ENCODE measurements at regions not wholly inside any gene's neighbourhood (a gene's known extent, or its start where the extent isn't known, plus 50 kb on each side); places are given as distances from the start of the nearest gene placed in this dataset.

GRCh38 chr4:20353646-20354045 is 101.9 kb downstream of the SLIT2 start:
- Histone ChIP-seq H3K36me3 (ENCODE audit: insufficient read depth) (no peaks in the 10 kb centered on the region), H2AFZ (ENCODE audit: low read depth) (no peak overlapping the region), H3K9ac (no peak overlapping the region), H3K27ac (no peak overlapping the region), H3K4me3 (IDR thresholded peaks at IDR 0.05; ENCODE audit: insufficient read depth, low read depth, low read length) (no peak overlapping the region), H3K79me2 (ENCODE audit: insufficient read depth, low read depth) (no peaks in the 10 kb centered on the region), H4K20me1 (ENCODE audit: insufficient read depth) (no peaks in the 10 kb centered on the region), H3K4me2 (peak overlapping the region; percentile 37; the same call in 1 of the 2 replicates), H3K4me1 (ENCODE audit: low read depth, poor library complexity, severe bottlenecking) (peaks cover 24% of the 10 kb centered on the region), H3K27me3 (ENCODE audit: insufficient read depth, low read depth) (no peaks in the 10 kb centered on the region)
- TF ChIP-seq, protein P1, sequence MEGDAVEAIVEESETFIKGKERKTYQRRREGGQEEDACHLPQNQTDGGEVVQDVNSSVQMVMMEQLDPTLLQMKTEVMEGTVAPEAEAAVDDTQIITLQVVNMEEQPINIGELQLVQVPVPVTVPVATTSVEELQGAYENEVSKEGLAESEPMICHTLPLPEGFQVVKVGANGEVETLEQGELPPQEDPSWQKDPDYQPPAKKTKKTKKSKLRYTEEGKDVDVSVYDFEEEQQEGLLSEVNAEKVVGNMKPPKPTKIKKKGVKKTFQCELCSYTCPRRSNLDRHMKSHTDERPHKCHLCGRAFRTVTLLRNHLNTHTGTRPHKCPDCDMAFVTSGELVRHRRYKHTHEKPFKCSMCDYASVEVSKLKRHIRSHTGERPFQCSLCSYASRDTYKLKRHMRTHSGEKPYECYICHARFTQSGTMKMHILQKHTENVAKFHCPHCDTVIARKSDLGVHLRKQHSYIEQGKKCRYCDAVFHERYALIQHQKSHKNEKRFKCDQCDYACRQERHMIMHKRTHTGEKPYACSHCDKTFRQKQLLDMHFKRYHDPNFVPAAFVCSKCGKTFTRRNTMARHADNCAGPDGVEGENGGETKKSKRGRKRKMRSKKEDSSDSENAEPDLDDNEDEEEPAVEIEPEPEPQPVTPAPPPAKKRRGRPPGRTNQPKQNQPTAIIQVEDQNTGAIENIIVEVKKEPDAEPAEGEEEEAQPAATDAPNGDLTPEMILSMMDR (conservative IDR thresholded peaks at IDR 0.05; ENCODE audit: low read depth, low read length): no peak

- peak overlapping the region; percentile 37 for H3K4me2 ChIP-seq
- no peaks in the 10 kb centered on the region for H3K79me2 ChIP-seq (ENCODE audit: insufficient read depth, low read depth)
- TF ChIP-seq, protein P1 (conservative IDR thresholded peaks at IDR 0.05; ENCODE audit: low read depth, low read length): no peak
Measured at GRCh38 chr4:20354120-20354519, 102.4 kb downstream of the SLIT2 start.

GRCh38 chr4:20356565-20356964 is 104.9 kb downstream of the SLIT2 start:
- Histone ChIP-seq H3K79me2 (ENCODE audit: insufficient read depth, low read depth) (no peaks in the 10 kb centered on the region), H3K4me2 (no peak overlapping the region), H3K27me3 (ENCODE audit: insufficient read depth, low read depth) (no peaks in the 10 kb centered on the region), H3K9ac (no peak overlapping the region), H3K27ac (no peak overlapping the region), H3K4me3 (IDR thresholded peaks at IDR 0.05; ENCODE audit: insufficient read depth, low read depth, low read length) (no peak overlapping the region), H4K20me1 (ENCODE audit: insufficient read depth) (no peaks in the 10 kb centered on the region), H3K4me1 (ENCODE audit: low read depth, poor library complexity, severe bottlenecking) (peaks cover 32% of the 10 kb centered on the region), H2AFZ (ENCODE audit: low read depth) (no peak overlapping the region), H3K36me3 (ENCODE audit: insufficient read depth) (no peaks in the 10 kb centered on the region)
- TF ChIP-seq, protein P1 (conservative IDR thresholded peaks at IDR 0.05; ENCODE audit: low read depth, low read length): no peak

More at GRCh38 chr4:20354120-20354519, 102.4 kb downstream of the SLIT2 start:
- Histone ChIP-seq H3K9ac (no peak overlapping the region), H3K27me3 (ENCODE audit: insufficient read depth, low read depth) (no peaks in the 10 kb centered on the region), H3K4me1 (ENCODE audit: low read depth, poor library complexity, severe bottlenecking) (peaks cover 24% of the 10 kb centered on the region), H3K4me3 (IDR thresholded peaks at IDR 0.05; ENCODE audit: insufficient read depth, low read depth, low read length) (no peak overlapping the region), H3K27ac (no peak overlapping the region), H3K36me3 (ENCODE audit: insufficient read depth) (no peaks in the 10 kb centered on the region), H2AFZ (ENCODE audit: low read depth) (no peak overlapping the region), H4K20me1 (ENCODE audit: insufficient read depth) (no peaks in the 10 kb centered on the region)

DNA sequence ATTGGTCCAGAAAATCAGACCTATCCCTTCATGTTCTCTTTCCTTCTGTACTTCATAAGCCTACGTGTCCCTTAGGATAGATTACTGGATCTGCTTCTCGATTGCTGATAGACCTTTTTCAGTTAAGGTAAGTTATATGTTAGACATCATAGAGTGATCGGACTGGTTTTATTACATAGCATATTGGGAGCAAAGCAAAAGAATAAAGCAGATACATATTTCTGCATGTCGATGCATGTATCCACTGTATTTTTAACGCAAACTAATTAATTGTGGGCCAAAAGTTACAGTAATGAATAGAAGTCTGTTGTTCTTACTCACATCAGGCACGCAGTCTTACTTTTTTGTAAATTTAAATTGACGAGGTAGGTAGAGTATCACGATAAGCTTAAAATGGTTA is 106.4 kb downstream of the SLIT2 start:
- H4K20me1 ChIP-seq (ENCODE audit: insufficient read depth): no peaks in the 10 kb centered on the region
- H3K4me2 ChIP-seq: no peak overlapping the region
- no peak overlapping the region for H3K4me3 ChIP-seq (IDR thresholded peaks at IDR 0.05; ENCODE audit: insufficient read depth, low read depth, low read length)
- no peak overlapping the region for H3K9ac ChIP-seq
- H3K27ac ChIP-seq: no peak overlapping the region
- H3K27me3 ChIP-seq (ENCODE audit: insufficient read depth, low read depth): no peaks in the 10 kb centered on the region
- no peak overlapping the region for H2AFZ ChIP-seq (ENCODE audit: low read depth)
- no peaks in the 10 kb centered on the region for H3K79me2 ChIP-seq (ENCODE audit: insufficient read depth, low read depth)
- H3K4me1 ChIP-seq (ENCODE audit: low read depth, poor library complexity, severe bottlenecking): peaks cover 30% of the 10 kb centered on the region
- H3K36me3 ChIP-seq (ENCODE audit: insufficient read depth): no peaks in the 10 kb centered on the region
- TF ChIP-seq, protein P1 (conservative IDR thresholded peaks at IDR 0.05; ENCODE audit: low read depth, low read length): no peak
